OCI-LY7 (cell line): ENCODE measurements at regions not wholly inside any gene's neighbourhood (a gene's known extent, or its start where the extent isn't known, plus 50 kb on each side); places are given as distances from the start of the nearest gene placed in this dataset.

Experiments used
- CTCF ChIP-seq: fragments of 200-600 bp; sonication (generic); conservative IDR thresholded peaks from 2 replicates; pipeline ENCODE4 v1.5.1; 2014; ENCODE audit warnings: mild to moderate bottlenecking, antibody characterized with exemption, low read length, moderate library complexity, mixed read lengths
- EZH2phosphoT487 ChIP-seq: fragments of 200-600 bp; sonication (generic); IDR thresholded peaks from 2 replicates; pipeline ENCODE4 v1.6.1; 2018; ENCODE audit warnings: low read depth, borderline replicate concordance, mild to moderate bottlenecking, mixed run types, antibody characterized with exemption, low read length, moderate library complexity, mixed read lengths

GRCh38 chr19:5288347-5288739 lies 52.3 kb downstream of the PTPRS start:
- TF ChIP-seq CTCF (no peak), EZH2phosphoT487 (no peak)
